ENCODE measurements at regions not wholly inside any gene's neighbourhood (a gene's known extent, or its start where the extent isn't known, plus 50 kb on each side); places are given as distances from the start of the nearest gene placed in this dataset.

DNA sequence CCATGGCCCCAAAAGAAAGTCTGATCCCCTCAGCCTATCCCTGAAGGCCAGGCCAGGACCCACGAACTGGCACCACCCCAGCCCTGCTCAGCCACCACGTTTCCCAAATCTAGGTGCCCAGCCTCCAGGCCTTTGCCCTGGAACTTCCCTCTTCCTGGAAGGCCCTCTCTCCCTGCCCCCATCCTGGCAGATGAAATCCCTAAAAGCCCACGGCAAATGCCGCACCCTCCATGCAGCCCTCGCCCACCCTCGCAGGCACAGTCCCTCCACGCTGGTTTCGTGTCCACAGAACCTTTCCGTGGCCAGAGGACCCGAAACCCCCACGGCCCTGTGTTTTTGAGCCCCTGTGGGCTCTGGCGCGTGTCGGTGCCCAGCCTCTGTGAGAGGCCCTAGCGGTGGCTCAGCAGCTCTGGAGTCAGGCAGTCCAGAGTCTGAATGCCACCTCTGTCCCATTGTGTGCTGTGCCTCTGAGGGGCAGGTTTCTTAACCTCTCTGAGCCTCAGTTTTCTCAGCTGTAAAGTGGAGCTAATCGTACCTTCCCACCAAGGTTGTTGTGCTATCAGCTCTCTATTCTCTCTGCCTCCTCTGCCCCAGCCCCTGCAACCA lies 138.5 kb upstream of the IQSEC1 start:
- DNase-seq (ENCODE audit: low read depth in 4 of 4, low spot score in 3 of 4) = no peak

DNA sequence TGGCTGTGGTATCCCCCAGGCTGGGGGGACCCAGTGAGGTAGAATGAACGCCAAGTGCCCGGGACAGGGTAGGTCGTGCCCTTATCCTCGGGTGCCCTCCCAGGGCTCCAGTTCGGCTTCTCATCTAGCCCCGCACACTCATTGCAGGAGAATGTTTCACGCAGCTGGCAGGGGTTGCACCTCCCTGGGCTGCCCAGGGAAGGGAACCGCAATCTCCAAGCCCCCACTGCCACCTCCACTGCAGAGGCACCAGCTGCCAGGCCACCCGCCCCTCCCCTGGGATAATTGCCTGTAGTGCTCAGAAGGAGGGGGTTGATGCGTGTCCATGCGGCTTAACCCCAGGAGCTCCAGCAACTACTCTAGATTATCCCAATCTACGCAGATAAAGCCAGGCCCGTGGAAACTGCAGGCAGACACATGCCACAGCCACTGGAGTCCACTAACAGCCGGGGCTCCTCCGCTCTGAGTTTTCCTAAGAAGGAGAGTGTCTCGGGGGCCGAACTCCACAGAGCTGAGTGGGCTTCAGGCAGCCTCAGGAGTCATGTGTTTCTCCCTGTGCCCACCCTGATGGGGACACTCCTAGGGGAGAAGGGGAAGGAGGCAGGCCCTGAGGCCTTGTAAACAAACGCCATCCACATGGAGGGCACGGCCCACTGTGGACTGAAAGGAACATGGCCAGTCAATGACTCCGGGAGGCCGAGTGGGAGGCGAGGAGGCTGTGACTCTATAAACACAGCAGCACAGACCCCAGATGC lies 137.2 kb upstream of the IQSEC1 start:
- no peak for DNase-seq (ENCODE audit: low read depth in 4 of 4, low spot score in 3 of 4)

DNA sequence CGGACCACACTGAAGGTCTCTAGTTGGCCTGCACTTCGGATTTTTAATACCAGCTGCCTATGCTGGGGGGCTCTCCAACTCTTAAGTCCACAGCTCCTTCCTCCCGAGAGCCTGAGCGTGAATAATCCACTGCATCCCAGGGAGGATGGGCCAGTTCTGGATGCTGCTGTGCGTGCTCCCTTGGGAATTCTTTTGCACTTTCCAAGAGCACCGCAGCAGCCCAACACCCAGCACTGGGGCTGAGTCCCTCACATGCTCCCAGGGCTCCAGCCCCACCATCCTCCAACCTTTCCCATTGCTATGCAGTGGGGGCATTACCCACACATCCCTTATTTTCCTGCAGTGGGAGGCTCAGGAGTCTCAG lies 136.4 kb upstream of the IQSEC1 start:
- no peak for DNase-seq (ENCODE audit: low read depth in 4 of 4, low spot score in 3 of 4)

- no peak for DNase-seq (ENCODE audit: low read depth in 4 of 4, low spot score in 3 of 4)
Measured at GRCh38 chr3:13208706-13209633, 135.7 kb upstream of the IQSEC1 start.

GRCh38 chr3:13207975-13208705 lies 134.9 kb upstream of the IQSEC1 start:
- no peak for DNase-seq (ENCODE audit: low read depth in 4 of 4, low spot score in 3 of 4)

DNA sequence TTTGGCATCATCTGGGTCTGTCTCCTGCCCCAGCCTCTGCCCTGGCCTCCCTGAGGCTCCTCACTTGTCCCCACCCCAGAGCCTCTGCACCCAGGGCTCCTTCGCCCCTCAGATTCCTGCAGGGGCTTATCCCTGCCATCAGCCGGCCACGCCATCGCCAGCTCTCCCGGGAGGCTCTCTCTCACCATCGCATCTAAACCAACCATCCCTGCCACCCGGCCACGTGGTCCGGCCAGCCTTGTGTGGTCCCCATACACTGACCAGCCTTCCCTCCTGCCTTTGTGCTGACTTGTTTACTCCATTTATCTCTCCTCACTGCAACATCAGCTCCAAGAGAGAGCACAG lies 134.3 kb upstream of the IQSEC1 start:
- DNase-seq (ENCODE audit: low read depth in 4 of 4, low spot score in 3 of 4) = no peak

DNA sequence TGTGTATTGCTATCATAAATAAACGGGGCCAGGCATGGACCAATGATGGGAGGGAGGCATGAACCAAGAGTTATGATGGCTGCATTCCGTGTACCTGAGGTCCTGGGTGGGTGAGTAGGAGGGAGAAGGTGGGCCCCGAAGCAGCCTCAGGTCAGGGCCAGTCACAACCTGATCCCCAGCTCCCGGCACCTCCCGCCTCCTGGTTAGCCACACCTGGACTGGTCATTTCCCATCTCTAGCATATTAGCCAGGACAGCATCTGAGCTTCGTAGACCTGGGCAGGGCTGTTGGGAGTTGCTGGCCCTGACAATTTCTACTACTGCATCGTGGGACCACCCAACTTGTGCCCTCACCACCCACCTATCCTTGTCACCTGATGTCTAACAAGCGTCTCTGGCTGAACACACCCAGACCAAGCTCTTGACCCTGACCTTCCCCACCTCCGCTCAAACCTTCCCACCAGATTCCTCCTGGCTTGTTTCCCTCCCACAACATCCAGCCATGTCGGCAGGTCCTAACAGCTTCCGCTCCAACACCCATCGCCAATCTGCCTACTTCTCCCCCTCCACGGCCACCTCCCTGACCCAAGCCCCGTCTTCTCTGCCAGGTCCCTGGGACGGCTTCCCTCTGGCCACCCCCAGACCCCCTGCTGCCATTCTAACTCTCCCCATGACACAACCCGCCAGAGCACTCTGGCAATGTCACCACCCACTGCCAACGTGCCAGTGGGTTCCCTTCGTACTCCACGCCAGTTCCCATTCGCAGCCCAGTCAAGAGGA lies 133.8 kb upstream of the IQSEC1 start:
- no peak for DNase-seq (ENCODE audit: low read depth in 4 of 4, low spot score in 3 of 4)

DNA sequence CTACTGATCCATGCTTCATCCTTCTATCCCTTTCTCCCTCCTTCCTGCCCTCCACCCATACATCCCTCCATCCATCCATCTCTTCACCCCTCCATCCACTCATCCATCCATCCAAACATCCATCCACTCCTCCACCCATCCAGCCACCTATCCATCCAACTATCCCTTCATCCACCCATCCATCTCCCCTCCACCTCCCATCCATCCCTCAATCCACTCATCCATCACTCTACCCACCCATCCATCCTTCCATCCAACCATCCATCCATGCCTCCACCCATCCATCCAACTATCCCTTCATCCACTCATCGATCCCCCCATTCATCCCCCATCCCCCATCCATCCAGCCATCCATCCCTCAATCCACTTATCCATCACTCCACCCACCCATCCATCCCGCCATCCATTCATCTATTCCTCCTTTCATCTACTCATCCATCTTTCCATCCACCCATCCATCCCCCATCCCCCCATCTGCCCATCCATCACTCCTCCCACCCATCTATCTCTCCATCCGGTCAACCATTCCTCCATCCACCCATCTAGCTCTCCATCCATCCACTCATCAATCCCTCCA lies 132.4 kb upstream of the IQSEC1 start:
- DNase-seq (ENCODE audit: low read depth in 4 of 4, low spot score in 3 of 4) = no peak

DNA sequence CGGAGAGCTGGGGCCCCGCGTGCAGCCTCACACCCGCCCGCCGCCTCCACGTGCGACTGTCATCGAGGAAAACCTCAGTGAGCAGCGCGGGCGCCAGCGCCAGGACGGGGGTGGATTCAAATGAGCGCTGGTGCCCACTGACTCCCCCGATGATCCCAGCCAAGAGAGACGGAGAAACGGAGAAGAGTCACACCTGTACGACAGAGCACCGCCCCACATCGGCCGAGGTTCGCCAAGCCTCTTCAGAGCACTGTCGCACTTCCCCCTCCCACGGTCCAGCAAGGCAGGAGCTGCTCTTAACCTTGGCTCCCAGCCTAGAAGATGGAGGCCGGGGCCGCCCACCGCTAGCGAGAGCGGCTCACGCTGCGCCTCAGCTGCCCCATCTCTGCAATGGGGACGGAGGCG lies 130.9 kb upstream of the IQSEC1 start:
- DNase-seq (ENCODE audit: low read depth in 4 of 4, low spot score in 3 of 4) = no peak

GRCh38 chr3:13203398-13204176 lies 130.4 kb upstream of the IQSEC1 start:
- DNase-seq (ENCODE audit: low read depth in 4 of 4, low spot score in 3 of 4) = no peak

GRCh38 chr3:13202744-13203397 lies 129.6 kb upstream of the IQSEC1 start:
- DNase-seq (ENCODE audit: low read depth in 4 of 4, low spot score in 3 of 4) = no peak

DNA sequence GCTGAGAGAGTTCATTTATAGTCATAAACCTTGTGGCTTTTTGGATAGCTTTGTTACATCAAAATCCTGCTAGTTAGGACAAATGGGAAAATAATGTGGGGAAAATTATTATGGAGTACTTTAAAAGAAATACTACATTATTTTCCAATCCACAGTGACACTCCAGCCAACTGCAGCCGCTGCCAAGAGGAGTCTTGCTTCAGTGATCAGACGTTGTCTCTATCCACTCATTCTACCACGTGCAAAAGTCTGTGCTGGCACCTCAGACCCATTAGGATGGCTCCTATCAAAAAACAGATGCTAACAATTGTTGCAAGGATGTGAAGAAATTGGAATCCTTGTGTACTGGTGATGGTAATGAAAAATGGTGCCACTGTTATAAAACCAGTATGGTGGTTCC lies 128.6 kb upstream of the IQSEC1 start:
- no peak for DNase-seq (ENCODE audit: low read depth in 4 of 4, low spot score in 3 of 4)

GRCh38 chr3:13200946-13201345 lies 127.7 kb upstream of the IQSEC1 start:
- DNase-seq (ENCODE audit: low read depth in 4 of 4, low spot score in 3 of 4) = no peak

GRCh38 chr3:13200465-13200864 lies 127.2 kb upstream of the IQSEC1 start:
- no peak for DNase-seq (ENCODE audit: low read depth in 4 of 4, low spot score in 3 of 4)

DNA sequence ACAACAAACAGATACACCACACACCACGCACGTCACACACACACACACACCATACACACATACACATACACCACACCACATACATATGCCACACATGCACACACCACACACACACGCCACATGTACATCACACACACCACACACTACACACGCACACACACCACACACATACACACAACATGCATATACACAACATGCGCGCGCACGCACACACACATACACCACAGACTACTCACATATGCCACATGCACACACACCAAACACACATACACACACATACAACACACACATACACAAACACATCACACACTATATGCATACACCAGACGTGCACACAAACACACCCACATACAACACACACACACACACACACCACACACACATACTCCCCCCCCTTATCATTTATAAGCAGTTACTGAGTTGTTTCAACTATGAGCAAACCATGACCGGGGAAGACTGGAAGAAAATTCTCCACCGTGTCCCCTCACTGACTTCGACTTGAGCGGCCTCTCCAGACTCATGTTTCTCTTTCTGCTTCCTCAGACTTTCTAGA lies 126.7 kb upstream of the IQSEC1 start:
- no peak for DNase-seq (ENCODE audit: low read depth in 4 of 4, low spot score in 3 of 4)

DNA sequence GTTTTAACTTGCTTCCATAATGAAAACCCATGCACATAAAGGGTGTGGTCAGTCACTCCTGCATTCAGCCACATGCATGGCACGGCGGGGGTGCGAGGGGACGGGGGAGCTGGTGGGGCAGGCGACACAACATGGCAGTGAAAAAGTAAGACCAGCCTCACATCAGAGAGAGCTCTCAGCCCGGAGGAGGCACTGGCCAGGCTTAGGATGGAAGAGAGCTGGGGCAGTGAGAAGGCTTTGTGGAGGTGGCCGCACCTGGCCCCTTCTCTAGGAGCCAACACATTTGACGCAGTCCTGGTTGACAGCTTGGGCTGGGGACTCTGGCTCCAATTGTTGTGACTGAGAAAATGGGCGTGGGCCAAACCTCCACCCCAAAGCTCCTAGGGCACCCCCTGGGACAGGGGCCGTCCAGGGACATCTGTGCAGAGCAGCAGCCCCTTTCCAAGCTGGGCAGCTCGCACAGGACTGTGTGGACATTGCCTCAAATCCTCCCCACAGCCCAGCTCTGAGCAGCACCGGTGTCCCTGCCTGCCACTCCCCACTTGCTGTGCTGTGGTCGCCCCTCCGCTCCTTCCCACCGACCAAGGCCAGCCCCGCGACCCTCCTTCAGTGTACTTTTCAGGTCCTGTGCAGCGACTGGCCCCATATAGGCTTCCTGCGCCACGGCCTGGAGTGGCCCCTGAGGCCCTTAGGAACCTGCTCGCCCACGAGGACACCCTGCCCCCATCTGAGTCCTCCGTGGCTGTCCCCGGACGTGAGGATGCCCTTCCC lies 126.0 kb upstream of the IQSEC1 start:
- DNase-seq (ENCODE audit: low read depth in 4 of 4, low spot score in 3 of 4) = no peak

GRCh38 chr3:13198264-13198879 lies 125.1 kb upstream of the IQSEC1 start:
- no peak for DNase-seq (ENCODE audit: low read depth in 4 of 4, low spot score in 3 of 4)

All from right renal pelvis (tissue), 4 donors.